K562 (cell line): ENCODE measurements at regions not wholly inside any gene's neighbourhood (a gene's known extent, or its start where the extent isn't known, plus 50 kb on each side); places are given as distances from the start of the nearest gene placed in this dataset.

Source experiments
- C11orf30 ChIP-seq: fragments of 450-650 bp; IDR thresholded peaks from 2 replicates; pipeline ENCODE4 v1.6.1; 2016; ENCODE audit warnings: low read depth, mild to moderate bottlenecking
- ERF ChIP-seq: fragments of 450-650 bp; formaldehyde crosslinking; IDR thresholded peaks from 2 replicates; pipeline ENCODE4 v1.4.0; 2020; ENCODE audit warnings: mild to moderate bottlenecking, mixed read lengths
- HNRNPLL ChIP-seq: fragments of 200-400 bp; formaldehyde crosslinking; IDR thresholded peaks from 2 replicates; pipeline ENCODE4 v1.6.1; 2017; ENCODE audit warnings: low read length, low read depth, mild to moderate bottlenecking; ENCODE audit not compliant: poor library complexity, severe bottlenecking
- MAFG ChIP-seq: fragments of 450-650 bp; conservative IDR thresholded peaks from 2 replicates; pipeline ENCODE4 v1.6.1; 2016; ENCODE audit warnings: missing genetic modification characterization, missing compliant biosample characterization
- ZNF175 ChIP-seq: fragments of 200-800 bp; sonication (Bioruptor generic); IDR thresholded peaks from 2 replicates; pipeline ENCODE4 v1.6.1; 2016; ENCODE audit warnings: low read depth, mild to moderate bottlenecking, missing genetic modification characterization, missing compliant biosample characterization
- ZNF785 ChIP-seq: fragments of 250-450 bp; sonication (Bioruptor Pico); IDR thresholded peaks from 2 replicates; pipeline ENCODE4 v1.4.0; 2020; ENCODE audit warnings: mild to moderate bottlenecking
- TF ChIP-seq, protein P1 (sequence below), 2 experiments: fragments of 450-650 bp in 1 of 2; sonication (generic) in 1 of 2; formaldehyde crosslinking in 1 of 2; IDR thresholded peaks; 2 replicates each; pipeline versions ENCODE4 v1.7.1 to v1.9.0; 2016 to 2022; ENCODE audit warnings: inconsistent platforms in 1 of 2, mild to moderate bottlenecking in 1 of 2, missing genetic modification reagents in 1 of 2
- TF ChIP-seq, protein P2 (sequence below): fragments of 200-800 bp; sonication (Bioruptor generic); IDR thresholded peaks from 2 replicates; pipeline ENCODE4 v1.6.1; 2016; ENCODE audit warnings: missing genetic modification characterization, missing compliant biosample characterization
- TF ChIP-seq, protein P3 (sequence below): fragments of 250-450 bp; sonication (Bioruptor Pico); IDR thresholded peaks from 2 replicates; pipeline ENCODE4 v1.4.0; 2020; ENCODE audit warnings: mild to moderate bottlenecking, moderate library complexity

DNA sequence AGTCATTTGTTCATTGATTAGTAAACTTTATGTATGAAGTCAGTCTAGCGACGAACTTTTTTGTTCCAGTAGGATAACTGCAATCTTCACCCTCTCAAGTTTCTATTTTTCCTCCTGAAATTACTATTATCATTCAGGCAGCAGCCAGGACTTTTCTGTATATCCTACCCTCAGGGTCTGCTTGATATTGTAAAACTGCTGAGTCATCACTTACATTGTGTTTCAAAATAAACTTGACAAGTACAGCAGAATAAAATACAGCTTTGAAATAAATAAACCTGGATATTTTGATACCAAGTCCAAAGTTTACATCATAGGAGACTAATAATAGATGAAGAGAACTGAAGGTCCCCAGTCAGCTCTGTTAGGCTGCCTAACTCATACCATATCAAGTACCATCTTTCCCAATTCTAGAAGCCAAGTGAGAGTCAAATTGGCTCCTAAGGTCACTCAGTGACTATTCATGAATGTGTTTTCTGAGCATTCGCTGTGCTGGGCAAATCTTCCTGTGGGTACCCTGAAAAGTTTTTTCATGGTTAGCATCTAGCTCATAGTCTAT is 234.6 kb downstream of the PARP8 start (continued):
- TF ChIP-seq, protein P1, sequence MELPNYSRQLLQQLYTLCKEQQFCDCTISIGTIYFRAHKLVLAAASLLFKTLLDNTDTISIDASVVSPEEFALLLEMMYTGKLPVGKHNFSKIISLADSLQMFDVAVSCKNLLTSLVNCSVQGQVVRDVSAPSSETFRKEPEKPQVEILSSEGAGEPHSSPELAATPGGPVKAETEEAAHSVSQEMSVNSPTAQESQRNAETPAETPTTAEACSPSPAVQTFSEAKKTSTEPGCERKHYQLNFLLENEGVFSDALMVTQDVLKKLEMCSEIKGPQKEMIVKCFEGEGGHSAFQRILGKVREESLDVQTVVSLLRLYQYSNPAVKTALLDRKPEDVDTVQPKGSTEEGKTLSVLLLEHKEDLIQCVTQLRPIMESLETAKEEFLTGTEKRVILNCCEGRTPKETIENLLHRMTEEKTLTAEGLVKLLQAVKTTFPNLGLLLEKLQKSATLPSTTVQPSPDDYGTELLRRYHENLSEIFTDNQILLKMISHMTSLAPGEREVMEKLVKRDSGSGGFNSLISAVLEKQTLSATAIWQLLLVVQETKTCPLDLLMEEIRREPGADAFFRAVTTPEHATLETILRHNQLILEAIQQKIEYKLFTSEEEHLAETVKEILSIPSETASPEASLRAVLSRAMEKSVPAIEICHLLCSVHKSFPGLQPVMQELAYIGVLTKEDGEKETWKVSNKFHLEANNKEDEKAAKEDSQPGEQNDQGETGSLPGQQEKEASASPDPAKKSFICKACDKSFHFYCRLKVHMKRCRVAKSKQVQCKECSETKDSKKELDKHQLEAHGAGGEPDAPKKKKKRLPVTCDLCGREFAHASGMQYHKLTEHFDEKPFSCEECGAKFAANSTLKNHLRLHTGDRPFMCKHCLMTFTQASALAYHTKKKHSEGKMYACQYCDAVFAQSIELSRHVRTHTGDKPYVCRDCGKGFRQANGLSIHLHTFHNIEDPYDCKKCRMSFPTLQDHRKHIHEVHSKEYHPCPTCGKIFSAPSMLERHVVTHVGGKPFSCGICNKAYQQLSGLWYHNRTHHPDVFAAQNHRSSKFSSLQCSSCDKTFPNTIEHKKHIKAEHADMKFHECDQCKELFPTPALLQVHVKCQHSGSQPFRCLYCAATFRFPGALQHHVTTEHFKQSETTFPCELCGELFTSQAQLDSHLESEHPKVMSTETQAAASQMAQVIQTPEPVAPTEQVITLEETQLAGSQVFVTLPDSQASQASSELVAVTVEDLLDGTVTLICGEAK (IDR thresholded peaks at IDR 0.05) = no peak
- TF ChIP-seq, protein P1 (CRISPR knock-in tag; IDR thresholded peaks at IDR 0.05) = no peak
- TF ChIP-seq ERF (CRISPR knock-in tag) (no peak), MAFG (peak; percentile 95), C11orf30 (peak; percentile 86), HNRNPLL (no peak), ZNF175 (CRISPR knock-in tag) (no peak), ZNF785 (CRISPR knock-in tag) (no peak)
- TF ChIP-seq, protein P2, sequence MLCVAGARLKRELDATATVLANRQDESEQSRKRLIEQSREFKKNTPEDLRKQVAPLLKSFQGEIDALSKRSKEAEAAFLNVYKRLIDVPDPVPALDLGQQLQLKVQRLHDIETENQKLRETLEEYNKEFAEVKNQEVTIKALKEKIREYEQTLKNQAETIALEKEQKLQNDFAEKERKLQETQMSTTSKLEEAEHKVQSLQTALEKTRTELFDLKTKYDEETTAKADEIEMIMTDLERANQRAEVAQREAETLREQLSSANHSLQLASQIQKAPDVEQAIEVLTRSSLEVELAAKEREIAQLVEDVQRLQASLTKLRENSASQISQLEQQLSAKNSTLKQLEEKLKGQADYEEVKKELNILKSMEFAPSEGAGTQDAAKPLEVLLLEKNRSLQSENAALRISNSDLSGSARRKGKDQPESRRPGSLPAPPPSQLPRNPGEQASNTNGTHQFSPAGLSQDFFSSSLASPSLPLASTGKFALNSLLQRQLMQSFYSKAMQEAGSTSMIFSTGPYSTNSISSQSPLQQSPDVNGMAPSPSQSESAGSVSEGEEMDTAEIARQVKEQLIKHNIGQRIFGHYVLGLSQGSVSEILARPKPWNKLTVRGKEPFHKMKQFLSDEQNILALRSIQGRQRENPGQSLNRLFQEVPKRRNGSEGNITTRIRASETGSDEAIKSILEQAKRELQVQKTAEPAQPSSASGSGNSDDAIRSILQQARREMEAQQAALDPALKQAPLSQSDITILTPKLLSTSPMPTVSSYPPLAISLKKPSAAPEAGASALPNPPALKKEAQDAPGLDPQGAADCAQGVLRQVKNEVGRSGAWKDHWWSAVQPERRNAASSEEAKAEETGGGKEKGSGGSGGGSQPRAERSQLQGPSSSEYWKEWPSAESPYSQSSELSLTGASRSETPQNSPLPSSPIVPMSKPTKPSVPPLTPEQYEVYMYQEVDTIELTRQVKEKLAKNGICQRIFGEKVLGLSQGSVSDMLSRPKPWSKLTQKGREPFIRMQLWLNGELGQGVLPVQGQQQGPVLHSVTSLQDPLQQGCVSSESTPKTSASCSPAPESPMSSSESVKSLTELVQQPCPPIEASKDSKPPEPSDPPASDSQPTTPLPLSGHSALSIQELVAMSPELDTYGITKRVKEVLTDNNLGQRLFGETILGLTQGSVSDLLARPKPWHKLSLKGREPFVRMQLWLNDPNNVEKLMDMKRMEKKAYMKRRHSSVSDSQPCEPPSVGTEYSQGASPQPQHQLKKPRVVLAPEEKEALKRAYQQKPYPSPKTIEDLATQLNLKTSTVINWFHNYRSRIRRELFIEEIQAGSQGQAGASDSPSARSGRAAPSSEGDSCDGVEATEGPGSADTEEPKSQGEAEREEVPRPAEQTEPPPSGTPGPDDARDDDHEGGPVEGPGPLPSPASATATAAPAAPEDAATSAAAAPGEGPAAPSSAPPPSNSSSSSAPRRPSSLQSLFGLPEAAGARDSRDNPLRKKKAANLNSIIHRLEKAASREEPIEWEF (CRISPR knock-in tag) = no peak
- TF ChIP-seq, protein P3, sequence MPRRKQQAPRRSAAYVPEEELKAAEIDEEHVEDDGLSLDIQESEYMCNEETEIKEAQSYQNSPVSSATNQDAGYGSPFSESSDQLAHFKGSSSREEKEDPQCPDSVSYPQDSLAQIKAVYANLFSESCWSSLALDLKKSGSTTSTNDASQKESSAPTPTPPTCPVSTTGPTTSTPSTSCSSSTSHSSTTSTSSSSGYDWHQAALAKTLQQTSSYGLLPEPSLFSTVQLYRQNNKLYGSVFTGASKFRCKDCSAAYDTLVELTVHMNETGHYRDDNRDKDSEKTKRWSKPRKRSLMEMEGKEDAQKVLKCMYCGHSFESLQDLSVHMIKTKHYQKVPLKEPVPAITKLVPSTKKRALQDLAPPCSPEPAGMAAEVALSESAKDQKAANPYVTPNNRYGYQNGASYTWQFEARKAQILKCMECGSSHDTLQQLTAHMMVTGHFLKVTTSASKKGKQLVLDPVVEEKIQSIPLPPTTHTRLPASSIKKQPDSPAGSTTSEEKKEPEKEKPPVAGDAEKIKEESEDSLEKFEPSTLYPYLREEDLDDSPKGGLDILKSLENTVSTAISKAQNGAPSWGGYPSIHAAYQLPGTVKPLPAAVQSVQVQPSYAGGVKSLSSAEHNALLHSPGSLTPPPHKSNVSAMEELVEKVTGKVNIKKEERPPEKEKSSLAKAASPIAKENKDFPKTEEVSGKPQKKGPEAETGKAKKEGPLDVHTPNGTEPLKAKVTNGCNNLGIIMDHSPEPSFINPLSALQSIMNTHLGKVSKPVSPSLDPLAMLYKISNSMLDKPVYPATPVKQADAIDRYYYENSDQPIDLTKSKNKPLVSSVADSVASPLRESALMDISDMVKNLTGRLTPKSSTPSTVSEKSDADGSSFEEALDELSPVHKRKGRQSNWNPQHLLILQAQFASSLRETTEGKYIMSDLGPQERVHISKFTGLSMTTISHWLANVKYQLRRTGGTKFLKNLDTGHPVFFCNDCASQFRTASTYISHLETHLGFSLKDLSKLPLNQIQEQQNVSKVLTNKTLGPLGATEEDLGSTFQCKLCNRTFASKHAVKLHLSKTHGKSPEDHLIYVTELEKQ (CRISPR knock-in tag) = no peak
